ENCODE measurements at regions not wholly inside any gene's neighbourhood (a gene's known extent, or its start where the extent isn't known, plus 50 kb on each side); places are given as distances from the start of the nearest gene placed in this dataset.

GRCh38 chr7:137073571-137074325 is 205.3 kb downstream of the CHRM2 start:
- Histone ChIP-seq H3K4me1 (ENCODE audit: control insufficient read depth, insufficient read depth, low read length) (no peaks in the 10 kb centered on the region), H3K36me3 (ENCODE audit: control insufficient read depth, insufficient read depth, low read length) (no peaks in the 10 kb centered on the region), H3K9me3 (ENCODE audit: control insufficient read depth, insufficient read depth, low read depth, low read length) (no peaks in the 10 kb centered on the region), H3K4me3 (ENCODE audit: low read depth in 2 of 2, low read length in 2 of 2) (no peak overlapping the region), H3K27me3 (ENCODE audit: control insufficient read depth, insufficient read depth, low read length) (no peaks in the 10 kb centered on the region), H3K27ac (ENCODE audit: low read length) (no peak overlapping the region)
- in situ Hi-C loops (cut with HindIII; ENCODE audit: low pct_unique_long_range_greater_than_20kb, low sequenced_read_pairs) (no loop called here), intact Hi-C loops (cut with micrococcal nuclease; ENCODE audit: unreplicated experiment) (no loop called here)
- TF ChIP-seq CTCF (IDR thresholded peaks at IDR 0.05) (no peak), REST (IDR thresholded peaks at IDR 0.05; ENCODE audit: insufficient read depth in 1 of 2, low read depth in 2 of 2, low read length in 1 of 2) (no peak), TCF7L2 (IDR thresholded peaks at IDR 0.05; ENCODE audit: low read depth, low read length) (no peak), SIN3A (IDR thresholded peaks at IDR 0.05; ENCODE audit: borderline replicate concordance, insufficient read depth, low read depth, low read length) (no peak), POLR2AphosphoS5 (IDR thresholded peaks at IDR 0.05; ENCODE audit: low read depth, low read length) (no peak)
- DNase-seq (ENCODE audit: low read depth, low spot score) (no peak), ATAC-seq (no peak)
- ChIA-PET POLR2A (no interaction called here), CTCF (no interaction called here)
- no TSS peak for BruUV-seq (replicated peaks)

Data from Panc1 (cell line).